GM12878 (cell line): ENCODE measurements at regions not wholly inside any gene's neighbourhood (a gene's known extent, or its start where the extent isn't known, plus 50 kb on each side); places are given as distances from the start of the nearest gene placed in this dataset.

ENCODE experiments used
- ATAC-seq: fragments of 200-7000 bp; cut with Tn5 transposase; 3 replicates; pipeline ENCODE4 v1.9.1; 2020; ENCODE audit warnings: mild to moderate bottlenecking, moderate library complexity
- BruUV-seq: library from RNA; stranded (reverse); fragments of 400-500 nt; replicated peaks from 2 replicates; lab custom pipeline; 2021; lab: Mats Ljungman, UMichigan
- CTCF ChIA-PET: fragments of 300-600 bp; sonication (Branson Sonifier 250); formaldehyde crosslinking; extraction: SDS; loops from one replicate; lab custom pipeline; 2021; ENCODE audit warnings: inconsistent platforms; lab: Yijun Ruan, JAX
- POLR2A ChIA-PET: fragments of 350-600 bp; formaldehyde crosslinking; extraction: SDS; loops from one replicate; lab custom pipeline; 2021; ENCODE audit warnings: inconsistent platforms; lab: Charles Lee
- RAD21 ChIA-PET: fragments of 300-600 bp; sonication (Branson Sonifier 250); formaldehyde crosslinking; loops from one replicate; lab custom pipeline; 2023; ENCODE audit warnings: antibody characterized with exemption; ENCODE audit not compliant: unreplicated experiment; lab: Charles Lee
- SMC1A ChIA-PET: fragments of 300-600 bp; sonication (Branson Sonifier 250); formaldehyde crosslinking; loops from one replicate; lab custom pipeline; 2023; ENCODE audit not compliant: unreplicated experiment, uncharacterized antibody; lab: Charles Lee
- DNase-seq: peaks from one replicate; pipeline ENCODE4 v3.0.0-alpha.2; 2011; ENCODE audit warnings: low read depth, low spot score
- FAIRE-seq: peaks from 3 replicates; lab custom pipeline; 2011; peaks lifted over from hg19 to GRCh38; lab: Jason Lieb, UNC
- H2AFZ ChIP-seq: 2 replicates; pipeline ENCODE4 v1.6.0; 2011; ENCODE audit warnings: low read depth, low read length, control low read depth; ENCODE audit not compliant: control insufficient read depth
- H3K27ac ChIP-seq: 2 replicates; pipeline ENCODE4 v1.5.1; 2011; ENCODE audit warnings: control low read depth; ENCODE audit not compliant: control insufficient read depth, insufficient read depth
- H3K27me3 ChIP-seq, 2 experiments: replicated peaks in 1 of 2; 2 replicates each; pipeline versions ENCODE4 v1.6.0 to v1.6.1; 2011; ENCODE audit warnings: low read length in 1 of 2; ENCODE audit not compliant: control insufficient read depth in 2 of 2, insufficient read depth in 2 of 2
- H3K36me3 ChIP-seq, 2 experiments: 2 replicates each; pipeline ENCODE4 v1.5.1; 2011; ENCODE audit warnings: low read length in 1 of 2; ENCODE audit not compliant: control insufficient read depth in 2 of 2, insufficient read depth in 2 of 2
- H3K4me1 ChIP-seq: 2 replicates; pipeline ENCODE4 v1.6.1; 2011; ENCODE audit warnings: mild to moderate bottlenecking, low read length, moderate library complexity, mixed read lengths; ENCODE audit not compliant: control insufficient read depth, insufficient read depth
- H3K4me2 ChIP-seq: 2 replicates; pipeline ENCODE4 v1.6.0; 2011; ENCODE audit warnings: control low read depth; ENCODE audit not compliant: control insufficient read depth, insufficient read depth
- H3K4me3 ChIP-seq: fragments of 200-600 bp; sonication (generic); 2 replicates; pipeline ENCODE4 v1.5.1; 2016
- H3K79me2 ChIP-seq: 2 replicates; pipeline ENCODE4 v1.6.0; 2011; ENCODE audit warnings: low read length; ENCODE audit not compliant: control insufficient read depth, insufficient read depth
- H3K9ac ChIP-seq: 2 replicates; pipeline ENCODE4 v1.8.0; 2011; ENCODE audit warnings: low read length, control low read depth, mixed read lengths; ENCODE audit not compliant: control insufficient read depth, insufficient read depth
- H3K9me3 ChIP-seq: replicated peaks from 3 replicates; pipeline ENCODE4 v1.5.1; 2011; ENCODE audit warnings: mild to moderate bottlenecking, low read length; ENCODE audit not compliant: control insufficient read depth, insufficient read depth
- H4K20me1 ChIP-seq: 2 replicates; pipeline ENCODE4 v1.6.0; 2011; ENCODE audit not compliant: control insufficient read depth, insufficient read depth
- ASH2L ChIP-seq: fragments of 300-600, 200-600 bp; sonication (generic); IDR thresholded peaks from 2 replicates; pipeline ENCODE4 v1.6.1; 2017; ENCODE audit warnings: low read depth, mild to moderate bottlenecking, borderline replicate concordance
- CHD1 ChIP-seq: IDR thresholded peaks from 2 replicates; pipeline ENCODE4 v1.6.1; 2012; ENCODE audit warnings: low read depth, low read length, improper control_type of control experiment
- EED ChIP-seq: sonication (generic); IDR thresholded peaks from 2 replicates; pipeline ENCODE4 v1.6.1; 2016; ENCODE audit warnings: antibody characterized with exemption, low read depth
- FOXM1 ChIP-seq: IDR thresholded peaks from 2 replicates; pipeline ENCODE4 v1.6.1; 2012; ENCODE audit warnings: low read depth, mild to moderate bottlenecking, inconsistent platforms, low read length, moderate library complexity
- MEF2B ChIP-seq: fragments of 450-650 bp; IDR thresholded peaks from 2 replicates; pipeline ENCODE4 v1.6.1; 2018; ENCODE audit warnings: mild to moderate bottlenecking, moderate library complexity; ENCODE audit not compliant: partially characterized antibody, poor library complexity, severe bottlenecking
- NFIC ChIP-seq: IDR thresholded peaks from 2 replicates; pipeline ENCODE4 v1.6.1; 2012; ENCODE audit warnings: low read depth, mild to moderate bottlenecking, inconsistent platforms, low read length, moderate library complexity
- RUNX3 ChIP-seq: IDR thresholded peaks from 2 replicates; pipeline ENCODE4 v1.6.1; 2012; ENCODE audit warnings: low read length, inconsistent platforms
- TAF1 ChIP-seq: IDR thresholded peaks from 2 replicates; pipeline ENCODE4 v1.6.1; 2011; ENCODE audit warnings: mild to moderate bottlenecking, low read depth, low read length, borderline replicate concordance
- ZNF24 ChIP-seq: fragments of 450-650 bp; IDR thresholded peaks from 2 replicates; pipeline ENCODE4 v1.6.1; 2017; ENCODE audit warnings: antibody characterized with exemption, mild to moderate bottlenecking
- WGBS: methylation state at CpG from one replicate; pipeline ENCODE4 v1.1.6; 2016; ENCODE audit warnings: low lambda C conversion rate; ENCODE audit not compliant: insufficient replicate concordance, insufficient coverage; ENCODE audit errors: missing lambda C conversion rate; 5-methylcytosine and 5-hydroxymethylcytosine counted together
- in situ Hi-C: fragments of 300-500 bp; cut with MboI; formaldehyde crosslinking; loops from 9 replicates; pipeline ENCODE4 v1.14.3; 2018; ENCODE audit warnings: mixed read lengths
- intact Hi-C: fragments of 100-400 bp; cut with micrococcal nuclease; formaldehyde crosslinking; loops from one replicate; pipeline ENCODE4 v1.14.2; 2022; ENCODE audit not compliant: unreplicated experiment
- TF ChIP-seq, protein P1 (sequence below): fragments of 450-650 bp; IDR thresholded peaks from 2 replicates; pipeline ENCODE4 v1.6.1; 2017; ENCODE audit warnings: mild to moderate bottlenecking, moderate library complexity
- TF ChIP-seq, protein P2 (sequence below): IDR thresholded peaks from 2 replicates; pipeline ENCODE4 v1.6.1; 2012; ENCODE audit warnings: low read depth, low read length, improper control_type of control experiment

GRCh38 chr18:62651276-62652056 lies 63.9 kb upstream of the PHLPP1 start:
- peak overlapping the region; percentile 85 for H3K27ac ChIP-seq
- POLR2A ChIA-PET: interaction anchor here (0.9 to 1.1 kb wide), 2 partner anchors 12 to 80 kb away, joined by 3 to 4 read pairs; no protein-coding TSS in a partner anchor
- H3K4me3 ChIP-seq: peak overlapping the region; percentile 25; the same call in 1 of the 2 replicates
- in situ Hi-C loops (no loop called here), intact Hi-C loops (no loop called here)
- WGBS: 6% methylated on average over 7 of the region's 7 CpGs
- CTCF ChIA-PET: interaction anchor here (1.1 to 1.9 kb wide), 4 partner anchors 12 to 331 kb away, joined by 4 to 9 read pairs (median 8); no protein-coding TSS in a partner anchor
- SMC1A ChIA-PET: interaction anchor here (0.6 to 1.3 kb wide), 7 partner anchors 12 to 307 kb away, joined by 3 to 5 read pairs (median 3); no protein-coding TSS in a partner anchor
- ATAC-seq (peak; percentile 65), FAIRE-seq (peak; percentile 47), DNase-seq (no peak)
- H2AFZ ChIP-seq: peak overlapping the region; percentile 63
- H3K9ac ChIP-seq: peak overlapping the region; percentile 56
- no peaks in the 10 kb centered on the region for H3K27me3 ChIP-seq
- peaks cover 10% of the 10 kb centered on the region for H3K4me1 ChIP-seq
- BruUV-seq: no TSS peak
- TF ChIP-seq CHD1 (no peak), ZNF24 (peak; percentile 98), FOXM1 (peak; percentile 56; the same call in 1 of the 2 replicates), RUNX3 (peak; percentile 73), ASH2L (0 out of 2 replicates have a peak, but pooled peaks have one; percentile 50), NFIC (peak; percentile 64), EED (peak; percentile 62; the same call in 1 of the 2 replicates), TAF1 (peak; percentile 19; the same call in 1 of the 2 replicates), MEF2B (peak; percentile 77)
- TF ChIP-seq, protein P1, sequence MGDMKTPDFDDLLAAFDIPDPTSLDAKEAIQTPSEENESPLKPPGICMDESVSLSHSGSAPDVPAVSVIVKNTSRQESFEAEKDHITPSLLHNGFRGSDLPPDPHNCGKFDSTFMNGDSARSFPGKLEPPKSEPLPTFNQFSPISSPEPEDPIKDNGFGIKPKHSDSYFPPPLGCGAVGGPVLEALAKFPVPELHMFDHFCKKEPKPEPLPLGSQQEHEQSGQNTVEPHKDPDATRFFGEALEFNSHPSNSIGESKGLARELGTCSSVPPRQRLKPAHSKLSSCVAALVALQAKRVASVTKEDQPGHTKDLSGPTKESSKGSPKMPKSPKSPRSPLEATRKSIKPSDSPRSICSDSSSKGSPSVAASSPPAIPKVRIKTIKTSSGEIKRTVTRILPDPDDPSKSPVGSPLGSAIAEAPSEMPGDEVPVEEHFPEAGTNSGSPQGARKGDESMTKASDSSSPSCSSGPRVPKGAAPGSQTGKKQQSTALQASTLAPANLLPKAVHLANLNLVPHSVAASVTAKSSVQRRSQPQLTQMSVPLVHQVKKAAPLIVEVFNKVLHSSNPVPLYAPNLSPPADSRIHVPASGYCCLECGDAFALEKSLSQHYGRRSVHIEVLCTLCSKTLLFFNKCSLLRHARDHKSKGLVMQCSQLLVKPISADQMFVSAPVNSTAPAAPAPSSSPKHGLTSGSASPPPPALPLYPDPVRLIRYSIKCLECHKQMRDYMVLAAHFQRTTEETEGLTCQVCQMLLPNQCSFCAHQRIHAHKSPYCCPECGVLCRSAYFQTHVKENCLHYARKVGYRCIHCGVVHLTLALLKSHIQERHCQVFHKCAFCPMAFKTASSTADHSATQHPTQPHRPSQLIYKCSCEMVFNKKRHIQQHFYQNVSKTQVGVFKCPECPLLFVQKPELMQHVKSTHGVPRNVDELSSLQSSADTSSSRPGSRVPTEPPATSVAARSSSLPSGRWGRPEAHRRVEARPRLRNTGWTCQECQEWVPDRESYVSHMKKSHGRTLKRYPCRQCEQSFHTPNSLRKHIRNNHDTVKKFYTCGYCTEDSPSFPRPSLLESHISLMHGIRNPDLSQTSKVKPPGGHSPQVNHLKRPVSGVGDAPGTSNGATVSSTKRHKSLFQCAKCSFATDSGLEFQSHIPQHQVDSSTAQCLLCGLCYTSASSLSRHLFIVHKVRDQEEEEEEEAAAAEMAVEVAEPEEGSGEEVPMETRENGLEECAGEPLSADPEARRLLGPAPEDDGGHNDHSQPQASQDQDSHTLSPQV: no peak
- TF ChIP-seq, protein P2, sequence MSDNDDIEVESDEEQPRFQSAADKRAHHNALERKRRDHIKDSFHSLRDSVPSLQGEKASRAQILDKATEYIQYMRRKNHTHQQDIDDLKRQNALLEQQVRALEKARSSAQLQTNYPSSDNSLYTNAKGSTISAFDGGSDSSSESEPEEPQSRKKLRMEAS: no peak
- H3K79me2 ChIP-seq: no peaks in the 10 kb centered on the region
- no peaks in the 10 kb centered on the region for H3K9me3 ChIP-seq
- peak overlapping the region; percentile 91 for H3K4me2 ChIP-seq
- H3K36me3 ChIP-seq: no peaks in the 10 kb centered on the region
- RAD21 ChIA-PET: interaction anchor here (0.9 to 1.2 kb wide), 4 partner anchors 12 to 306 kb away, joined by 3 read pairs; partner anchors contain the start of gene PHLPP1
- H4K20me1 ChIP-seq: no peaks in the 10 kb centered on the region
